ENCODE measurements at regions not wholly inside any gene's neighbourhood (a gene's known extent, or its start where the extent isn't known, plus 50 kb on each side); places are given as distances from the start of the nearest gene placed in this dataset.

GRCh38 chr13:90416938-90417337 lies 930.5 kb upstream of the MIR17HG start:
- Histone ChIP-seq H3K27ac (ENCODE audit: low read depth in 1 of 3, low read length in 2 of 3) (no peak overlapping the region), H3K36me3 (ENCODE audit: control insufficient read depth in 3 of 3, insufficient read depth in 2 of 3, low read depth in 1 of 3, low read length in 3 of 3) (no peaks in the 10 kb centered on the region), H3K27me3 (ENCODE audit: control insufficient read depth in 3 of 3, insufficient read depth in 3 of 3, low read length in 3 of 3) (no peaks in the 10 kb centered on the region), H3K9me3 (ENCODE audit: control insufficient read depth in 2 of 2, insufficient read depth in 1 of 2, low read depth in 1 of 2, low read length in 1 of 2) (no peaks in the 10 kb centered on the region), H3K4me3 (ENCODE audit: low read depth in 1 of 3, low read length in 3 of 3) (no peak overlapping the region), H3K4me1 (ENCODE audit: control insufficient read depth in 3 of 3, insufficient read depth in 2 of 3, low read depth in 1 of 3, low read length in 2 of 3) (no peaks in the 10 kb centered on the region)
- 47 to 61% (median 57%) methylated on average over 1 of the region's 1 CpG for WGBS, 3 donors
- FAIRE-seq (no peak), DNase-seq (no peak)

GRCh38 chr13:90420683-90421082 lies 926.8 kb upstream of the MIR17HG start:
- Histone ChIP-seq H3K27me3 (ENCODE audit: control insufficient read depth in 3 of 3, insufficient read depth in 3 of 3, low read length in 3 of 3) (no peaks in the 10 kb centered on the region), H3K36me3 (ENCODE audit: control insufficient read depth in 3 of 3, insufficient read depth in 2 of 3, low read depth in 1 of 3, low read length in 3 of 3) (no peaks in the 10 kb centered on the region), H3K4me1 (ENCODE audit: control insufficient read depth in 3 of 3, insufficient read depth in 2 of 3, low read depth in 1 of 3, low read length in 2 of 3) (no peaks in the 10 kb centered on the region), H3K27ac (ENCODE audit: low read depth in 1 of 3, low read length in 2 of 3) (no peak overlapping the region), H3K4me3 (ENCODE audit: low read depth in 1 of 3, low read length in 3 of 3) (no peak overlapping the region), H3K9me3 (ENCODE audit: control insufficient read depth in 2 of 2, insufficient read depth in 1 of 2, low read depth in 1 of 2, low read length in 1 of 2) (no peaks in the 10 kb centered on the region)
- FAIRE-seq (no peak), DNase-seq (no peak)
- WGBS, 3 donors, result 63 to 91% (median 75%) methylated on average over 2 of the region's 2 CpGs

GRCh38 chr13:90427322-90428272 lies 919.9 kb upstream of the MIR17HG start:
- no peak overlapping the region for H3K4me3 ChIP-seq (ENCODE audit: low read depth in 1 of 3, low read length in 3 of 3)
- no peaks in the 10 kb centered on the region for H3K4me1 ChIP-seq (ENCODE audit: control insufficient read depth in 3 of 3, insufficient read depth in 2 of 3, low read depth in 1 of 3, low read length in 2 of 3)
- H3K9me3 ChIP-seq (ENCODE audit: control insufficient read depth in 2 of 2, insufficient read depth in 1 of 2, low read depth in 1 of 2, low read length in 1 of 2), result no peaks in the 10 kb centered on the region
- H3K27ac ChIP-seq (ENCODE audit: low read depth in 1 of 3, low read length in 2 of 3), result no peak overlapping the region
- FAIRE-seq, result no peak
- no peak for DNase-seq
- WGBS, 3 donors, result 37 to 54% (median 54%) methylated on average over 8 of the region's 8 CpGs
- no peaks in the 10 kb centered on the region for H3K27me3 ChIP-seq (ENCODE audit: control insufficient read depth in 3 of 3, insufficient read depth in 3 of 3, low read length in 3 of 3)
- H3K36me3 ChIP-seq (ENCODE audit: control insufficient read depth in 3 of 3, insufficient read depth in 2 of 3, low read depth in 1 of 3, low read length in 3 of 3), result no peaks in the 10 kb centered on the region

- no peaks in the 10 kb centered on the region for H3K4me1 ChIP-seq (ENCODE audit: control insufficient read depth in 3 of 3, insufficient read depth in 2 of 3, low read depth in 1 of 3, low read length in 2 of 3)
- no peak overlapping the region for H3K27ac ChIP-seq (ENCODE audit: low read depth in 1 of 3, low read length in 2 of 3)
- FAIRE-seq (no peak), DNase-seq (no peak)
- H3K36me3 ChIP-seq (ENCODE audit: control insufficient read depth in 3 of 3, insufficient read depth in 2 of 3, low read depth in 1 of 3, low read length in 3 of 3), result no peaks in the 10 kb centered on the region
- WGBS, 3 donors, result 89 to 96% (median 93%) methylated on average over 12 of the region's 12 CpGs
- H3K9me3 ChIP-seq (ENCODE audit: control insufficient read depth in 2 of 2, insufficient read depth in 1 of 2, low read depth in 1 of 2, low read length in 1 of 2), result no peaks in the 10 kb centered on the region
- no peak overlapping the region for H3K4me3 ChIP-seq (ENCODE audit: low read depth in 1 of 3, low read length in 3 of 3)
- H3K27me3 ChIP-seq (ENCODE audit: control insufficient read depth in 3 of 3, insufficient read depth in 3 of 3, low read length in 3 of 3), result no peaks in the 10 kb centered on the region
Observed at GRCh38 chr13:90428522-90429210, 918.8 kb upstream of the MIR17HG start.

- WGBS, 3 donors, result 53 to 69% (median 59%) methylated on average over 2 of the region's 2 CpGs
- Histone ChIP-seq H3K36me3 (ENCODE audit: control insufficient read depth in 3 of 3, insufficient read depth in 2 of 3, low read depth in 1 of 3, low read length in 3 of 3) (no peaks in the 10 kb centered on the region), H3K27me3 (ENCODE audit: control insufficient read depth in 3 of 3, insufficient read depth in 3 of 3, low read length in 3 of 3) (no peaks in the 10 kb centered on the region), H3K27ac (ENCODE audit: low read depth in 1 of 3, low read length in 2 of 3) (no peak overlapping the region), H3K4me3 (ENCODE audit: low read depth in 1 of 3, low read length in 3 of 3) (no peak overlapping the region), H3K9me3 (ENCODE audit: control insufficient read depth in 2 of 2, insufficient read depth in 1 of 2, low read depth in 1 of 2, low read length in 1 of 2) (no peaks in the 10 kb centered on the region), H3K4me1 (ENCODE audit: control insufficient read depth in 3 of 3, insufficient read depth in 2 of 3, low read depth in 1 of 3, low read length in 2 of 3) (no peaks in the 10 kb centered on the region)
- FAIRE-seq (no peak), DNase-seq (no peak)
Observed at GRCh38 chr13:90430127-90430526, 917.4 kb upstream of the MIR17HG start.

- FAIRE-seq, result no peak
- no peaks in the 10 kb centered on the region for H3K9me3 ChIP-seq (ENCODE audit: control insufficient read depth in 2 of 2, insufficient read depth in 1 of 2, low read depth in 1 of 2, low read length in 1 of 2)
Observed at GRCh38 chr13:90436697-90437096, 910.8 kb upstream of the MIR17HG start.

GRCh38 chr13:90438576-90438975 lies 908.9 kb upstream of the MIR17HG start:
- WGBS, 3 donors, result 56 to 66% (median 58%) methylated on average over 3 of the region's 3 CpGs
- Histone ChIP-seq H3K4me1 (ENCODE audit: control insufficient read depth in 3 of 3, insufficient read depth in 2 of 3, low read depth in 1 of 3, low read length in 2 of 3) (no peaks in the 10 kb centered on the region), H3K27me3 (ENCODE audit: control insufficient read depth in 3 of 3, insufficient read depth in 3 of 3, low read length in 3 of 3) (no peaks in the 10 kb centered on the region), H3K9me3 (ENCODE audit: control insufficient read depth in 2 of 2, insufficient read depth in 1 of 2, low read depth in 1 of 2, low read length in 1 of 2) (no peaks in the 10 kb centered on the region), H3K36me3 (ENCODE audit: control insufficient read depth in 3 of 3, insufficient read depth in 2 of 3, low read depth in 1 of 3, low read length in 3 of 3) (no peaks in the 10 kb centered on the region), H3K27ac (ENCODE audit: low read depth in 1 of 3, low read length in 2 of 3) (no peak overlapping the region), H3K4me3 (ENCODE audit: low read depth in 1 of 3, low read length in 3 of 3) (no peak overlapping the region)
- no peak for DNase-seq
- no peak for FAIRE-seq

More at GRCh38 chr13:90436697-90437096, 910.8 kb upstream of the MIR17HG start:
- no peaks in the 10 kb centered on the region for H3K27me3 ChIP-seq (ENCODE audit: control insufficient read depth in 3 of 3, insufficient read depth in 3 of 3, low read length in 3 of 3)
- no peaks in the 10 kb centered on the region for H3K4me1 ChIP-seq (ENCODE audit: control insufficient read depth in 3 of 3, insufficient read depth in 2 of 3, low read depth in 1 of 3, low read length in 2 of 3)
- H3K27ac ChIP-seq (ENCODE audit: low read depth in 1 of 3, low read length in 2 of 3), result no peak overlapping the region
- DNase-seq, result no peak
- H3K4me3 ChIP-seq (ENCODE audit: low read depth in 1 of 3, low read length in 3 of 3), result no peak overlapping the region
- H3K36me3 ChIP-seq (ENCODE audit: control insufficient read depth in 3 of 3, insufficient read depth in 2 of 3, low read depth in 1 of 3, low read length in 3 of 3), result no peaks in the 10 kb centered on the region
- 89 to 93% (median 89%) methylated on average over 4 of the region's 4 CpGs for WGBS, 3 donors

GRCh38 chr13:90443268-90443667 lies 904.2 kb upstream of the MIR17HG start:
- H3K4me3 ChIP-seq (ENCODE audit: low read depth in 1 of 3, low read length in 3 of 3), result no peak overlapping the region
- no peaks in the 10 kb centered on the region for H3K36me3 ChIP-seq (ENCODE audit: control insufficient read depth in 3 of 3, insufficient read depth in 2 of 3, low read depth in 1 of 3, low read length in 3 of 3)
- DNase-seq (no peak), FAIRE-seq (no peak)
- peaks cover 0 to 2% of the 10 kb centered on the region in 2 donors for H3K9me3 ChIP-seq (ENCODE audit: control insufficient read depth in 2 of 2, insufficient read depth in 1 of 2, low read depth in 1 of 2, low read length in 1 of 2)
- no peaks in the 10 kb centered on the region for H3K27me3 ChIP-seq (ENCODE audit: control insufficient read depth in 3 of 3, insufficient read depth in 3 of 3, low read length in 3 of 3)
- 64 to 76% (median 67%) methylated on average over 3 of the region's 3 CpGs for WGBS, 3 donors
- H3K27ac ChIP-seq (ENCODE audit: low read depth in 1 of 3, low read length in 2 of 3), result no peak overlapping the region
- no peaks in the 10 kb centered on the region for H3K4me1 ChIP-seq (ENCODE audit: control insufficient read depth in 3 of 3, insufficient read depth in 2 of 3, low read depth in 1 of 3, low read length in 2 of 3)

Measured in small intestine (tissue), 7 donors.